Thoracic aorta (tissue), 2 donors: ENCODE measurements at regions not wholly inside any gene's neighbourhood (a gene's known extent, or its start where the extent isn't known, plus 50 kb on each side); places are given as distances from the start of the nearest gene placed in this dataset.

Source experiments
- ATAC-seq: fragments of 150-250 bp; one replicate; pipeline ENCODE4 v1.8.0; 2017; ENCODE audit warnings: low read depth; ENCODE audit not compliant: insufficient number of reproducible peaks, low FRiP score
- DNase-seq: peaks from one replicate; pipeline ENCODE4 v3.0.0-alpha.2; 2020; ENCODE audit warnings: low spot score
- H3K27ac ChIP-seq, 2 donors: fragments of 200-600 bp; sonication (generic); 1 replicate in 1 of 2; 2 replicates in 1 of 2; pipeline ENCODE4 v1.5.1; 2016; ENCODE audit warnings: mild to moderate bottlenecking in 2 of 2, moderate library complexity in 2 of 2
- H3K27me3 ChIP-seq: fragments of 200-600 bp; sonication (generic); replicated peaks from 2 replicates; pipeline ENCODE4 v1.6.0; 2016; ENCODE audit warnings: mild to moderate bottlenecking; ENCODE audit not compliant: insufficient read depth
- H3K36me3 ChIP-seq: fragments of 200-600 bp; sonication (generic); one replicate; pipeline ENCODE4 v1.5.1; 2016
- H3K4me1 ChIP-seq, 2 donors: fragments of 200-600 bp; sonication (generic); 1 replicate in 1 of 2; 2 replicates in 1 of 2; pipeline versions ENCODE4 v1.5.1 to v1.6.0; 2016; ENCODE audit warnings: low read depth in 2 of 2, mild to moderate bottlenecking in 1 of 2; ENCODE audit not compliant: control insufficient read depth in 1 of 2
- H3K4me3 ChIP-seq: fragments of 200-600 bp; sonication (generic); 2 replicates; pipeline ENCODE4 v1.5.1; 2016; ENCODE audit warnings: mild to moderate bottlenecking
- H3K9me3 ChIP-seq: fragments of 200-600 bp; sonication (generic); 2 replicates; pipeline ENCODE4 v1.5.1; 2016
- TF ChIP-seq, protein P1 (sequence below): fragments of 200-600 bp; sonication (generic); IDR thresholded peaks from one replicate; pipeline ENCODE4 v1.5.1; 2019; ENCODE audit warnings: antibody characterized with exemption

- DNase-seq (no peak), ATAC-seq (no peak)
- H3K4me3 ChIP-seq = no peak overlapping the region
- H3K9me3 ChIP-seq = no peaks in the 10 kb centered on the region
- H3K27me3 ChIP-seq = no peaks in the 10 kb centered on the region
- TF ChIP-seq, protein P1, sequence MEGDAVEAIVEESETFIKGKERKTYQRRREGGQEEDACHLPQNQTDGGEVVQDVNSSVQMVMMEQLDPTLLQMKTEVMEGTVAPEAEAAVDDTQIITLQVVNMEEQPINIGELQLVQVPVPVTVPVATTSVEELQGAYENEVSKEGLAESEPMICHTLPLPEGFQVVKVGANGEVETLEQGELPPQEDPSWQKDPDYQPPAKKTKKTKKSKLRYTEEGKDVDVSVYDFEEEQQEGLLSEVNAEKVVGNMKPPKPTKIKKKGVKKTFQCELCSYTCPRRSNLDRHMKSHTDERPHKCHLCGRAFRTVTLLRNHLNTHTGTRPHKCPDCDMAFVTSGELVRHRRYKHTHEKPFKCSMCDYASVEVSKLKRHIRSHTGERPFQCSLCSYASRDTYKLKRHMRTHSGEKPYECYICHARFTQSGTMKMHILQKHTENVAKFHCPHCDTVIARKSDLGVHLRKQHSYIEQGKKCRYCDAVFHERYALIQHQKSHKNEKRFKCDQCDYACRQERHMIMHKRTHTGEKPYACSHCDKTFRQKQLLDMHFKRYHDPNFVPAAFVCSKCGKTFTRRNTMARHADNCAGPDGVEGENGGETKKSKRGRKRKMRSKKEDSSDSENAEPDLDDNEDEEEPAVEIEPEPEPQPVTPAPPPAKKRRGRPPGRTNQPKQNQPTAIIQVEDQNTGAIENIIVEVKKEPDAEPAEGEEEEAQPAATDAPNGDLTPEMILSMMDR = no peak
- no peak overlapping the region for H3K27ac ChIP-seq
- H3K36me3 ChIP-seq = no peaks in the 10 kb centered on the region
- peaks cover 3 to 7% of the 10 kb centered on the region in 2 donors for H3K4me1 ChIP-seq
Measured at GRCh38 chr1:172979828-172980227, 70.9 kb downstream of the TNFSF18 start.

- no peak for ATAC-seq
- TF ChIP-seq, protein P1 = no peak
- H3K27me3 ChIP-seq = no peaks in the 10 kb centered on the region
Measured at GRCh38 chr1:172980456-172980855, 70.3 kb downstream of the TNFSF18 start.

DNA sequence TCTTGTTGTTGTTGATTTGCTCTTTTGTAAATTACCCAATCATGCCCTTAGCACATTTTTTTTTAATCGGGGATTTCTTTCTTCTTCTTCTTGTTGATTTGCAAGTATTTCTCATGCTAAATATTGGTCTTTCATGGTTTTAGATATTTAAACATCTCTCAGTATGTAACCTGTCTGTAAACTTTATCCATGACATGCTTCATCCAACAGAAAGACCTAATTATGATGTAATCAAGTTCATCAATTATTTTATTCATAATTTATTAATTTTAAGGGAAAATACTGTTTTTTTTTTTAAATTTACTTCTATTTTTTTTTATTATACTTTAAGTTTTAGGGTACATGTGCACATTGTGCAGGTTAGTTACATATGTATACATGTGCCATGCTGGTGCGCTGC is 69.8 kb downstream of the TNFSF18 start:
- TF ChIP-seq, protein P1 = no peak
- no peaks in the 10 kb centered on the region for H3K9me3 ChIP-seq
- DNase-seq = no peak

More at GRCh38 chr1:172980456-172980855, 70.3 kb downstream of the TNFSF18 start:
- DNase-seq = no peak
- Histone ChIP-seq H3K27ac (no peak overlapping the region), H3K36me3 (no peaks in the 10 kb centered on the region), H3K9me3 (no peaks in the 10 kb centered on the region), H3K4me1 (peaks cover 3 to 7% of the 10 kb centered on the region in 2 donors), H3K4me3 (no peak overlapping the region)

More for the DNA sequence above, 69.8 kb downstream of the TNFSF18 start:
- no peak for ATAC-seq
- Histone ChIP-seq H3K27ac (no peak overlapping the region), H3K4me3 (no peak overlapping the region), H3K4me1 (peaks cover under 1 to 5% of the 10 kb centered on the region in 2 donors), H3K36me3 (no peaks in the 10 kb centered on the region), H3K27me3 (no peaks in the 10 kb centered on the region)
